ENCODE measurements at regions not wholly inside any gene's neighbourhood (a gene's known extent, or its start where the extent isn't known, plus 50 kb on each side); places are given as distances from the start of the nearest gene placed in this dataset.

DNA sequence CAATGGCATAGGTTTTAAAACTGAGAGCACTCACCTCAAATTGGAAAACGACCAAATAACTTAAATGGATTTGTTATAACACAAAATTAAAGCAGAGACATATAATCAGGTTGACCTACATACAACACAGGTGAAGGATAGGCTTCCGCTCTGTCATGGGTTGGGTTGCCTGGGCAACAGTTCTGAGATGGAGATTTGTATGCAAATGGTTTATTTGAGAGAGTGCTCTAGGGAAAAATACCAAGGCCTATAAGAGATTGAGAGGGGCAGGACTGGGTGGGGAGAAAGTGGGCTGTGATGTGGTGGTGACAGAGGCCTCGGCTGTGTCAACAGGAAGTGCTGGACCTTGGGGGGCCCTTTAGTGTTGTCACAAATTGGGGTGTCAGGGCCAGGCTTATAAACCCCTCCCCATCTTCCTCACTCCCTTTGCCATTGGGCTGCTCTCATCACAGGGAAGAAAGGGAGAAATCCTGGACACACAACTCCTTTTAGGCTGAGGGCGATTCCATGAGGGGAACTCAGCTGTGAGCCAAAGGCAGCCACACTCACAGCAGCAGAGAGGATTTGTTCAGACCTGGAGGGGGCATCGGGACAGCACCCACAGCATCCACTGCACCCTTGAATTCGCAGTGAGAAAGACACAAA is 105.4 kb upstream of the LYZL1 start:
- Histone ChIP-seq H2AFZ (replicated peaks) (no peak overlapping the region), H3F3A (ENCODE audit: low read depth) (no peaks in the 10 kb centered on the region), H3K4me1 (no peaks in the 10 kb centered on the region), H4K20me1 (ENCODE audit: low read depth) (no peaks in the 10 kb centered on the region), H3K27ac (no peak overlapping the region), H3K9ac (no peak overlapping the region), H3K79me2 (ENCODE audit: low read depth) (no peaks in the 10 kb centered on the region), H3K4me2 (no peak overlapping the region), H3K4me3 (no peak overlapping the region), H3K27me3 (no peaks in the 10 kb centered on the region), H3K9me3 (ENCODE audit: low read depth) (no peaks in the 10 kb centered on the region), H3K36me3 (no peaks in the 10 kb centered on the region)
- no peak for TF ChIP-seq CTCF (IDR thresholded peaks at IDR 0.05)
- no peak for TF ChIP-seq EZH2 (IDR thresholded peaks at IDR 0.05)
- no peak for TF ChIP-seq EZH2phosphoT487 (IDR thresholded peaks at IDR 0.05)
- Mint-ChIP-seq H3K36me3 (no peaks in the 10 kb centered on the region), H3K9me3 (peaks cover 2% of the 10 kb centered on the region), H3K27ac (no peak overlapping the region), H3K27me3 (ENCODE audit: insufficient read depth, low read depth) (no peaks in the 10 kb centered on the region), H3K4me1 (peaks cover 4% of the 10 kb centered on the region), H3K4me3 (no peak overlapping the region)
- DNase-seq (ENCODE audit: low spot score), result no peak

DNA sequence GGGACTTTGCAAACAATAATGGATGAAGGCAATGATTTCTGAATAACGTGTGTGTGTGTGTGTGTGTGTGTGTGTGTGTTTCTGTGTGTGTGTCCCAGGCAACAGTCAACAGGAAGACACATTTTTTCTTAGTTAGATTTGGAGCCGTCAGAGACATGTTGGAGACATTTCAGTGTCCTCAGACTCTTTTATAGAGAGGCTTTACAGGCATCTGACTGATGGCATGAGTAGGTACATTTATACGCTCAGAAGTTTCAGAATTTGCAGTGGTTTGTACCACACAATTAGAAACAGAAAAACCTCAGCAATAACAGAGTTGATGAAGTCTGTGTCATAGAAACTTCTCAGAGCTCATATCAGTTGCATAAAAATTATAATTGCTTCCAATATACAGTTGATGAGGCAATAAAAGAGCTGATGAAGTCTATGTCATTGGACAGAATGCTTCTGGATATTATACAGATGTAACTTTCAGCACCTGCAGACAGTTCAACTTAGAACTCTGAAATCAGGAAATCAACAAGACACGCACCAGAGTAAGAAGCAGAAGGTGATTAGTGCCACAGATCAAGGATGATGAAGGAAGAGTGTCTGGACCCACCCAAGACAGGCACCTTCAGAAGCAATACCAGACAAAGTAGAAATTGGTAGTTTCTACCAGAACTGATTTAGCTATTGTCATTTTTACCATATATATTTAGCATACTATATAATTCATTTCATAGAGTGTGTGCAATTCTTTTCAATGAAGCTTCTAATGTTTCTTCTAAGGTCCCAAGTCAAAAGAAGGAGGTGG is 104.5 kb upstream of the LYZL1 start:
- Mint-ChIP-seq H3K27ac (no peak overlapping the region), H3K36me3 (no peaks in the 10 kb centered on the region), H3K4me3 (no peak overlapping the region), H3K9me3 (peaks cover 2% of the 10 kb centered on the region), H3K27me3 (ENCODE audit: insufficient read depth, low read depth) (peaks cover 2% of the 10 kb centered on the region), H3K4me1 (peaks cover 4% of the 10 kb centered on the region)
- Histone ChIP-seq H3K9ac (no peak overlapping the region), H3K4me3 (no peak overlapping the region), H3K9me3 (ENCODE audit: low read depth) (no peaks in the 10 kb centered on the region), H3K27me3 (no peaks in the 10 kb centered on the region), H3K4me1 (no peaks in the 10 kb centered on the region), H4K20me1 (ENCODE audit: low read depth) (no peaks in the 10 kb centered on the region), H3K27ac (no peak overlapping the region), H3F3A (ENCODE audit: low read depth) (no peaks in the 10 kb centered on the region), H2AFZ (replicated peaks) (no peak overlapping the region), H3K4me2 (no peak overlapping the region), H3K36me3 (no peaks in the 10 kb centered on the region), H3K79me2 (ENCODE audit: low read depth) (no peaks in the 10 kb centered on the region)
- no peak for TF ChIP-seq EZH2phosphoT487 (IDR thresholded peaks at IDR 0.05)
- no peak for TF ChIP-seq EZH2 (IDR thresholded peaks at IDR 0.05)
- TF ChIP-seq CTCF (IDR thresholded peaks at IDR 0.05), result no peak
- no peak for DNase-seq (ENCODE audit: low spot score)

DNA sequence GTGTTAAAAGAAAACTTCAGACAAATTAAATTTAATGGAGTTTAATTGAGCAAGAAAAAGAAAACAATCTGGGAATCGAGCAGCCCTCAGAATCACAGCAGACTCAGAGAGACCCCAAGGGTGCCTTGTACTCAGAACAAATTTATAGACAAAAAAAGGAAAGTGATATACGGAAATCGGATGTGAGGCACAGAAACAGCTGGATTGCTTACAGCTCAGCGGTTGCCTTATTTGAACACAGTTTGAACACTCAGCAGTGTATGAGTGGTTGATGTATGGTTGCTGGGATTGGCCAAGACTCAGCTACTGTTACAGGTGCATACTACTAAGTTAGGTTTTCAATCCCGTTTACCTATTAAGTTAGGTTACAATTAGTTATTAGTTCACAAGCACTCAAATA is 103.8 kb upstream of the LYZL1 start:
- H3K4me3 ChIP-seq, result no peak overlapping the region
- H3K36me3 ChIP-seq, result no peaks in the 10 kb centered on the region
- no peaks in the 10 kb centered on the region for H3K27me3 ChIP-seq
- no peak overlapping the region for H2AFZ ChIP-seq (replicated peaks)
- Mint-ChIP-seq H3K4me3 (no peak overlapping the region), H3K27me3 (ENCODE audit: insufficient read depth, low read depth) (peaks cover 2% of the 10 kb centered on the region), H3K36me3 (no peaks in the 10 kb centered on the region), H3K27ac (no peak overlapping the region), H3K4me1 (peaks cover 4% of the 10 kb centered on the region), H3K9me3 (peaks cover 2% of the 10 kb centered on the region)
- no peaks in the 10 kb centered on the region for H3F3A ChIP-seq (ENCODE audit: low read depth)
- no peak overlapping the region for H3K27ac ChIP-seq
- H3K9me3 ChIP-seq (ENCODE audit: low read depth), result no peaks in the 10 kb centered on the region
- H3K4me2 ChIP-seq, result no peak overlapping the region
- no peaks in the 10 kb centered on the region for H3K4me1 ChIP-seq
- H3K9ac ChIP-seq, result no peak overlapping the region
- no peak for DNase-seq (ENCODE audit: low spot score)
- no peaks in the 10 kb centered on the region for H3K79me2 ChIP-seq (ENCODE audit: low read depth)
- no peak for TF ChIP-seq EZH2 (IDR thresholded peaks at IDR 0.05)
- TF ChIP-seq EZH2phosphoT487 (IDR thresholded peaks at IDR 0.05), result no peak
- TF ChIP-seq CTCF (IDR thresholded peaks at IDR 0.05), result no peak
- no peaks in the 10 kb centered on the region for H4K20me1 ChIP-seq (ENCODE audit: low read depth)

All from neural progenitor cell (in vitro differentiated cells).